ENCODE measurements at regions not wholly inside any gene's neighbourhood (a gene's known extent, or its start where the extent isn't known, plus 50 kb on each side); places are given as distances from the start of the nearest gene placed in this dataset.

GRCh38 chr11:69923196-69923595, 104.0 kb upstream of the FGF3 start:
- Histone ChIP-seq H3K4me3 (ENCODE audit: low read depth, low read length) (no peak overlapping the region), H3K9me3 (ENCODE audit: control insufficient read depth, insufficient read depth, low read length) (no peaks in the 10 kb centered on the region; the same call in 1 of the 2 replicates), H3K27ac (ENCODE audit: low read depth, low read length) (no peak overlapping the region), H3K27me3 (ENCODE audit: control insufficient read depth, insufficient read depth, low read length) (peaks cover 14% of the 10 kb centered on the region)
- no peak for DNase-seq (ENCODE audit: low read depth, low spot score)
- ChIA-PET CTCF (no interaction called here), POLR2A (no interaction called here)
- TF ChIP-seq, protein P1, sequence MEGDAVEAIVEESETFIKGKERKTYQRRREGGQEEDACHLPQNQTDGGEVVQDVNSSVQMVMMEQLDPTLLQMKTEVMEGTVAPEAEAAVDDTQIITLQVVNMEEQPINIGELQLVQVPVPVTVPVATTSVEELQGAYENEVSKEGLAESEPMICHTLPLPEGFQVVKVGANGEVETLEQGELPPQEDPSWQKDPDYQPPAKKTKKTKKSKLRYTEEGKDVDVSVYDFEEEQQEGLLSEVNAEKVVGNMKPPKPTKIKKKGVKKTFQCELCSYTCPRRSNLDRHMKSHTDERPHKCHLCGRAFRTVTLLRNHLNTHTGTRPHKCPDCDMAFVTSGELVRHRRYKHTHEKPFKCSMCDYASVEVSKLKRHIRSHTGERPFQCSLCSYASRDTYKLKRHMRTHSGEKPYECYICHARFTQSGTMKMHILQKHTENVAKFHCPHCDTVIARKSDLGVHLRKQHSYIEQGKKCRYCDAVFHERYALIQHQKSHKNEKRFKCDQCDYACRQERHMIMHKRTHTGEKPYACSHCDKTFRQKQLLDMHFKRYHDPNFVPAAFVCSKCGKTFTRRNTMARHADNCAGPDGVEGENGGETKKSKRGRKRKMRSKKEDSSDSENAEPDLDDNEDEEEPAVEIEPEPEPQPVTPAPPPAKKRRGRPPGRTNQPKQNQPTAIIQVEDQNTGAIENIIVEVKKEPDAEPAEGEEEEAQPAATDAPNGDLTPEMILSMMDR (IDR thresholded peaks at IDR 0.05; ENCODE audit: low read depth, low read length), result no peak

GRCh38 chr11:69923641-69924307, 104.6 kb upstream of the FGF3 start:
- H3K27me3 ChIP-seq (ENCODE audit: control insufficient read depth, insufficient read depth, low read length), result peaks cover 16% of the 10 kb centered on the region
- TF ChIP-seq, protein P1 (IDR thresholded peaks at IDR 0.05; ENCODE audit: low read depth, low read length), result no peak
- no peak for DNase-seq (ENCODE audit: low read depth, low spot score)
- H3K9me3 ChIP-seq (ENCODE audit: control insufficient read depth, insufficient read depth, low read length), result no peaks in the 10 kb centered on the region; the same call in 1 of the 2 replicates
- CTCF ChIA-PET, result interaction anchor here (0.6 kb wide), 1 partner anchor 22 kb away, joined by 3 read pairs; no protein-coding TSS in a partner anchor
- POLR2A ChIA-PET, result no interaction called here
- H3K27ac ChIP-seq (ENCODE audit: low read depth, low read length), result no peak overlapping the region
- H3K4me3 ChIP-seq (ENCODE audit: low read depth, low read length), result no peak overlapping the region

- Histone ChIP-seq H3K4me3 (ENCODE audit: low read depth, low read length) (no peak overlapping the region), H3K9me3 (ENCODE audit: control insufficient read depth, insufficient read depth, low read length) (peaks cover 3% of the 10 kb centered on the region), H3K27me3 (ENCODE audit: control insufficient read depth, insufficient read depth, low read length) (peaks cover 20% of the 10 kb centered on the region), H3K27ac (ENCODE audit: low read depth, low read length) (no peak overlapping the region)
- POLR2A ChIA-PET, result no interaction called here
- no peak for DNase-seq (ENCODE audit: low read depth, low spot score)
- CTCF ChIA-PET, result interaction anchor here (0.6 to 1.9 kb wide), 2 partner anchors 14 to 22 kb away, joined by 3 to 5 read pairs; no protein-coding TSS in a partner anchor
- TF ChIP-seq, protein P1 (IDR thresholded peaks at IDR 0.05; ENCODE audit: low read depth, low read length), result no peak
Observed at GRCh38 chr11:69924308-69925161, 105.3 kb upstream of the FGF3 start.

- H3K9me3 ChIP-seq (ENCODE audit: control insufficient read depth, insufficient read depth, low read length), result peaks cover 10% of the 10 kb centered on the region
- POLR2A ChIA-PET, result no interaction called here
- TF ChIP-seq, protein P1 (IDR thresholded peaks at IDR 0.05; ENCODE audit: low read depth, low read length), result no peak
- no peak overlapping the region for H3K4me3 ChIP-seq (ENCODE audit: low read depth, low read length)
- DNase-seq (ENCODE audit: low read depth, low spot score), result no peak
- CTCF ChIA-PET, result interaction anchor here (0.6 to 1.9 kb wide), 3 partner anchors 11 to 270 kb away, joined by 3 to 5 read pairs (median 3); no protein-coding TSS in a partner anchor
- no peak overlapping the region for H3K27ac ChIP-seq (ENCODE audit: low read depth, low read length)
- H3K27me3 ChIP-seq (ENCODE audit: control insufficient read depth, insufficient read depth, low read length), result peaks cover 30% of the 10 kb centered on the region
Observed at GRCh38 chr11:69925366-69926196, 106.4 kb upstream of the FGF3 start.

Data from AG04450 (cell line).